Stimulated activated effector memory CD8-positive, alpha-beta T cell treated with anti-CD3 and anti-CD28 coated beads, Interleukin-12 subunit alpha, Interleukin-12 subunit beta, amount 100 ng/mL, for 72 hours (primary cell): ENCODE measurements at regions not wholly inside any gene's neighbourhood (a gene's known extent, or its start where the extent isn't known, plus 50 kb on each side); places are given as distances from the start of the nearest gene placed in this dataset.
"Not testable (repeated sequence)": the region's sequence is repeated elsewhere in the genome, so short reads cannot be mapped to it uniquely, and the experiment has no call there.

Experiments
- ATAC-seq: fragments of 150-1000 bp; cut with Tn5 transposase; 2 replicates; pipeline ENCODE4 v1.10.0; 2021
- DNase-seq, 2 donors: peaks; one replicate each; pipeline ENCODE4 v3.0.0; 2021 to 2022; ENCODE audit warnings: low spot score in 2 of 2
- H3K27ac Mint-ChIP-seq: one replicate; pipeline ENCODE4 v1.8.0; 2022; ENCODE audit warnings: mild to moderate bottlenecking, mixed read lengths
- H3K36me3 Mint-ChIP-seq: one replicate; pipeline ENCODE4 v1.8.0; 2022; ENCODE audit warnings: mild to moderate bottlenecking, mixed read lengths
- H3K4me1 Mint-ChIP-seq: one replicate; pipeline ENCODE4 v1.8.0; 2022; ENCODE audit warnings: mixed read lengths
- H3K4me3 Mint-ChIP-seq: one replicate; pipeline ENCODE4 v1.8.0; 2022; ENCODE audit warnings: mild to moderate bottlenecking, mixed read lengths
- H3K9me3 Mint-ChIP-seq: one replicate; pipeline ENCODE4 v1.8.0; 2022; ENCODE audit warnings: mixed read lengths

DNA sequence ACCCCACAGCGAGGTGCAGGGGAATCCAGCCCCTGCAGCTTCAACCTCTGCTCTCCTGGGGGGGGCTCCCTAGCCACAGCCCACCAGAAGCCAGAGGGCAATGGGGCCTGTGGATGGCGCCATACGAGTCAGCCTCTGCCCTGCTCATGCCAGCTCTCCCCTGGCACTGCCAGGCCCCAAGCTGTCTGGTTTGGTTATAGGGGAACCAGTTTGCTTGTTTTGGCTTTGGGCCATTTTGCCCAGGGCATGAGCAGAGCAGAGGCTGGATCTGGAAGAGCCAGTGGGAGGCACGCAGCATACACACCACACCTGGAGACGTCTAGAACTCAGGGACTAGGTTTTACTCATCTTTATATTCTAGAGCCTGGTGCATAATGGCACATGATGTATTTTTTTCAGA lies 66.7 kb upstream of the SLC22A16 start:
- peaks cover 29% of the 10 kb centered on the region for H3K4me1 Mint-ChIP-seq
- DNase-seq: no peak
- H3K9me3 Mint-ChIP-seq: peaks cover 4% of the 10 kb centered on the region
- no peak overlapping the region for H3K27ac Mint-ChIP-seq
- peak; percentile 14 for ATAC-seq
- peak overlapping the region; percentile 60 for H3K4me3 Mint-ChIP-seq
- no peaks in the 10 kb centered on the region for H3K36me3 Mint-ChIP-seq

DNA sequence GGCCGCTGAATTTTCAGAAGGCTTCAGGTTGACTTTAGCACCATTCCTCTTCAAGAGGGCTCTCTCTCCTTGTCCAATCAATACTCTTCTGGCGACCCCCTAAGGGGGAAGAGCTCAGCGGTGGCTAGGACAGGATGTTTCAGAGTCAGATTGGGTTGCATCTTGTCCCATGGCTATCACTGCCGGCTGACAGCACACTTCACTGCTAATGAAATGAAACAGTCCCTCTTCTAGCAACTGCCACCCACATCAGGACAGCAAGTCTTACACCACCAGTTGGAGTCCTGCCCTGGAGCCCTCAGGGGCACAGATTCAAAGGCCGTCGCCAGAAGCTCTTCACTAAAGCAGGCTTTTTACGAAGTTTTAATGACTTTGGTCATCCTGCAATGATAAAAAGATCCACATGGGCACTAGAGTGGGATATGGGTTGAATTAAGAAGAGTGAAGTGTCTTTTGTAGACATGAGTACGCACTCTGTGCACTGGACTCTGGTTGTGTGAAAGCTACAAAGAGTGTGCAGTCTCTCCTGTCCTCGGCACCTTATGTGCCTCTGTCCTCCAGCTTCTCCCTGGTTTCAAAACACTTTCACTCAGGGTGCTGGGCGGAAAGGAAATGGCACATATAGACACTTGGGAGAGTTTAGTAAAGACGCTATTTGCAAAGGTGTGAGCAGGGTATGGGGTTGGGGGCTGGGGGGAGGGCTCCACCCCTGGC lies 66.1 kb upstream of the SLC22A16 start:
- Mint-ChIP-seq H3K4me1 (peaks cover 34% of the 10 kb centered on the region), H3K4me3 (no peak overlapping the region), H3K9me3 (peaks cover 4% of the 10 kb centered on the region), H3K27ac (no peak overlapping the region), H3K36me3 (no peaks in the 10 kb centered on the region)
- ATAC-seq (no peak), DNase-seq (no peak)

DNA sequence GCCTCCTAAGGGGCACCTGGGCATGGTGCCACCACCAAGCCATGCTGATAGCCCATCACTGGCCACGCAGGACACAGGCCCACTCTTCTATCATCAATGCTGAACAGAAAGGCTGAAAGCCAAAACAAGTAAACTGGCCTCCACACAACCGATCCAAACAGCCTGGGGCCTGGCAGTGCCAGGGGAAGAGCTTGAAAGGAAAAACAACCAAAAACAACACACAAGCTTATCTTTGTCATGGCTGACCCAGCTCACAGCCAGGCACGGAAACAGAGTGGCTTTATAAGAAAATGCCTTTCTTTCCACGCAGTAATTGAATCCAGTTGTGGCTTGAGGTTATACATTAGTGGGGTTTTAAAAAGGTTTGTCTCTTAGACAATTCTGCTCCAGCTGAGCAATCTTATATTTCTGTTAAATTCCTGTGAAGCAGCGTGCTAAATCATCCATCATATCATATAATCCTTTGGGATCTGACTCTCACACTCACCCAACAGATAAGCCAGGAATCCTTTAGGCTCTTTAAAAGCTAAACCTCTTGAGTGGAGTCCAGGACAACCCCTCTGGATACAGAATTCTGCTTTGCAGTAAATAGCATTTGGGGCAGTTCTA lies 65.4 kb upstream of the SLC22A16 start:
- DNase-seq: no peak
- Mint-ChIP-seq H3K9me3 (peaks cover 4% of the 10 kb centered on the region), H3K4me3 (no peak overlapping the region), H3K36me3 (no peaks in the 10 kb centered on the region), H3K27ac (no peak overlapping the region), H3K4me1 (peaks cover 39% of the 10 kb centered on the region)
- ATAC-seq: no peak

DNA sequence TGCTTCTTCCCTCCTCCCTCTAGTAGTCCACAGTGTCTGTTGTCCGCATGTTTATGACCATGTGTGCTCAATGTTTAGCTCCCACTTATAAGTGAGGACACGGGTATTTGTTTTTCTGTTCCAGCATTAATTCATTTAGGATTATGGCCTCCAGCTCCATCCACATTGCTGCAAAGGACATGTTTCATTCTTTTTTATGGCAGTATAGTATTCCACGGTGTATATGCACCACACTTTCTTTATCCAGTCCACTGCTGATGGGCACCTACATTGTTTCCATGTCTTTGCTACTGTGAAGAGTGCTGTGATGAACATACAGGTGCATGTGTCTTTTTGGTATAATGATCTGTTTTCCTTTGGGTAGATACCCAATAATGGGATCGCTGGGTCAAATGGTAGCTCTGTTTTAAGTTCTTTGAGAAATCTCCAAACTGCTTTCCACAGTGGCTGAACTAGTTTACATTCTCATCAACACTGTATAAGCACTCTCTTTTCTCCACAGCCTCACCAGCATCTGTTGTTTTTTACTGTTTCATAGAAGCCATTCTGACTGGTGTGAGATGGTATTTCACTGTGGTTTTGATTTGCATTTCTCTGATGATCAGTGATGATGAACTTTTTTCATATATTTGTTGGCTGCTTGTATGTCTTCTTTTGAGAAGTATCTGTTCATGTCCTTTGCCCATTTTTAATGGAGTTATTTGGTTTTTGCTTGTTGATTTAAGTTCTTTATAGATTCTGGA lies 63.0 kb upstream of the SLC22A16 start:
- ATAC-seq, DNase-seq, H3K36me3 Mint-ChIP-seq, H3K4me3 Mint-ChIP-seq, H3K9me3 Mint-ChIP-seq, H3K27ac Mint-ChIP-seq: not testable (repeated sequence)
- H3K4me1 Mint-ChIP-seq: peaks cover 29% of the 10 kb centered on the region

DNA sequence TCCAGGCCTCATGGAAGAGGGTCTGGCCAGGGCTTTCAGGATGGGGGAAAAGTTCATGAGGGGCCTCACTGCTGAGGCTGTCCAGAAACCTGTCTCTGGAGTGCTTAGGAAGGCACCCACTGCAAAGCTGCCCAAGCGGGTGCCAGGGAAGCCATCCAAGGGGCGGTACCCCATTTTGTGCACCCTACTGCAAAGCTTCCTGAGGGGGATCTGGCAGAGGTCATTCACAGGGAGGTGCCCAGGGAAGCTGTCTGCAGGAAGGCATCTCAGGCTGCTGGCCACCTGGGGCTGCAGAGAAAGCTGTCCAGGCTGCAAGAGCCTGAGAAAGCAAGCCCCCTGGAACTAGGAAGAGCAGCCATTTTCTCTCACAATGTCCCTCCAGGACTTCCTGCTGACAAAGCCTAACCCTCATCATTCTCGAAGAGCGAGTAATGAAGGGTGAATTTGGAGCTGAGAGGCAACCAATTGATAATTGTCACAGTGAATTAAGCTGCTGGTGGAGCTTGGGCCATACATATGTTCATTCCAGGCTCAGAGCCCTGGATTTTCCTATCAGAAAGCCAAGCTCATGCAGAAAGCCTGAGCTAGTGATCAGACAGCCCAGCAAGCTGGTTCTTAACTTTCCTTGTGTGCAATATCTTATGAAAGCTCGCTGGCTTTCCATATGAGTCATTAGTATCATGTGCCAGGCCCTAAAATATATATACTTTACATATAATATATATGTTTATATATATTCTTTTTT lies 62.2 kb upstream of the SLC22A16 start:
- H3K9me3 Mint-ChIP-seq: no peaks in the 10 kb centered on the region
- H3K4me1 Mint-ChIP-seq: peaks cover 20% of the 10 kb centered on the region
- no peak for ATAC-seq
- H3K4me3 Mint-ChIP-seq: no peak overlapping the region
- no peak overlapping the region for H3K27ac Mint-ChIP-seq
- no peaks in the 10 kb centered on the region for H3K36me3 Mint-ChIP-seq
- DNase-seq: no peak

DNA sequence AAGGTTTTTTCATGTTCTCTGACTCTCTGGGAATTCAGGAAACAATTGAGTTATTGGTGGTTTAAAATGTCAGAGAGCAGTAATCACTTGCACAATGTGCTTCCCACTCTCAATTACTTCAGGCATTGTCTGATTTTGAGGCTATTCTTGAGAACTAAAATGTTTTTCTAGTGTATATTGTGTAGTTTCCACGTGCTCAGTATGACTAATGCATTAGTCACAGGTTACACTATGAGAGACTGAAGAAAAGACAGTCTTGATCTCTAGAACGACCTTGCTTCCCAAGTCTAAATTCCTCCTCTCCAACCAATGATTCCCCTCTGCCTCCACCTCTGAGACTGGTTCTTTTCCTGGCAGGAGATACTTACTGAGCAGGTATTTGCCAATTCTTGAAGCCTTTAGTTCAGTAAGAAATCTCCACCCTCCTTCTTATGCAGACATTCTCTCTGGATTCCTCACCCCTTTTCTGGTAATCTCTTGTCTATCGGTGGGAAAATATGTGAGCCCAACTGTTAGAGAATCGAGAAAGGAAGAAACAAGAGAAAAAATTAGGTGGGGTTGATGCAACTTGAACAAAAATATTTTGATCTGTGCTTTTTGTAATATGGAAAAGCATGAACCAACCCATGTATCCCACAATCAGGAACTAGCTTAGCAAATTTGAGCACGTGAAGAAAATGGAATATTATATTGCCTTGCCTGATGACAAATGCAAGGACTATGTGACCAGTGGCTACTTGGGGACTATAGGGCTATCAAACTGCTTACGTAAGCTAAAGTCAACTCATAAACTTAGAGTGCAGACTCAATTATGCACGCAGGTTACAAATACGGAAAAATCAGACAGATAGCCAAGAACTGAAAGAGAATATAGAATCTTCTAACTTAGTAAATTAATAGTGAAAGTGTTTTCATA lies 61.1 kb upstream of the SLC22A16 start:
- Mint-ChIP-seq H3K36me3 (no peaks in the 10 kb centered on the region), H3K4me3 (no peak overlapping the region), H3K9me3 (no peaks in the 10 kb centered on the region), H3K27ac (no peak overlapping the region), H3K4me1 (peaks cover 16% of the 10 kb centered on the region)
- no peak for DNase-seq
- ATAC-seq: peak; percentile 91

DNA sequence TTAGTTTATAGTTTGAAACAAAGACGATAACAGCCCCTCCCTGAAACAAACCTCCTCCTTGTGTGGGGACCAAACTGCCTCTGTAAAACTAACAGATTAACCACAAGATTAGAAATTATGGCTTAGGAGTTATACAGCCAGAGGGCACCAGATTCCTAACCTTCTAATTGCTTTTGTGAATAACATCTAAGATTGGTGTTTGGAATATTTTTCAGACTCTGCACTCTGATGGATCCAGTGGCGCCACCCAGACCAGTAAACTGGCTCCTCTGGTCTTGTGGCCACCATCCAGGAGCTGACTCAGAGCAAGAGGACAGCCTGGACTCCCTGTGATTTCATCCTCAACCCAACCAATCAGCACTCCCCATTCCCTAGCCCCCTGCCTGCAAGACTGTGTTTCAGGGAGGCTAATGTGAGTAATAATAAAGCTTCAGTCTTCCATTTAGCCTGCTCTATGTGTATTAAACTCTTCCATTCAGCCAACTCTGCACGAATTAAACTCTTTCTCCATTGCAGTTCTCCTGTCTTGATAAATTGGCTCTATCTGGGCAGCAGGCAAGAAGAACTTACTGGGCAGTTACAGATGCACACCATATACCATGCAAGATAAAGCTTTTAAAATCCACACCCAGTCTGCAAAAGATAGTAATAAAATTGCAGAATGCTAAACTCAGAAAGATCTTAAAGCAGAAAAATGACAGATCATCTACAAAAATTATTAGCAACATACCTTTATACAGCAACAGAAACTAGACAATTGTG lies 58.5 kb upstream of the SLC22A16 start:
- DNase-seq (no peak), ATAC-seq (no peak)
- Mint-ChIP-seq H3K4me3 (no peak overlapping the region), H3K9me3 (no peaks in the 10 kb centered on the region), H3K27ac (no peak overlapping the region), H3K4me1 (peaks cover 16% of the 10 kb centered on the region), H3K36me3 (no peaks in the 10 kb centered on the region)

DNA sequence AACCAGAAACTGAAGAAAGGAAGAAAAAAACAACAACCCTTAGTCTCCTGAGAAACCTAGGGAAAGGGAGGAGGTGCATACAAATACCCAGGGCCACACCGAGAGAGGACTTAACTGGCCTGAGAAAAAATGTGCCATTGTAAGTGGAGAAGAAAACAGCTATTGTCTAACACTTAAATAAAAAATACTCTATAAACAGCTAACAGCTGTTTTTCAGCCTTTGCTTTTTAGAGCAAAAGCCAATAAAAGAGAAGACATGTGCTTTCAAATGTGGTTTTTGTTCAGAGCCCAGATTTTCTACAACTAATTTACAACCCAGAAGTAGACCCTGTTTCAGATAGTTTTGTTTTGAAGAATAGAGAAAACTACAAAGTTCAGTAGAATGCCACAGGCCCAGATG lies 56.0 kb upstream of the SLC22A16 start:
- no peaks in the 10 kb centered on the region for H3K36me3 Mint-ChIP-seq
- no peaks in the 10 kb centered on the region for H3K9me3 Mint-ChIP-seq
- DNase-seq: no peak
- no peak overlapping the region for H3K4me3 Mint-ChIP-seq
- peaks cover 12% of the 10 kb centered on the region for H3K4me1 Mint-ChIP-seq
- ATAC-seq: no peak
- no peak overlapping the region for H3K27ac Mint-ChIP-seq

DNA sequence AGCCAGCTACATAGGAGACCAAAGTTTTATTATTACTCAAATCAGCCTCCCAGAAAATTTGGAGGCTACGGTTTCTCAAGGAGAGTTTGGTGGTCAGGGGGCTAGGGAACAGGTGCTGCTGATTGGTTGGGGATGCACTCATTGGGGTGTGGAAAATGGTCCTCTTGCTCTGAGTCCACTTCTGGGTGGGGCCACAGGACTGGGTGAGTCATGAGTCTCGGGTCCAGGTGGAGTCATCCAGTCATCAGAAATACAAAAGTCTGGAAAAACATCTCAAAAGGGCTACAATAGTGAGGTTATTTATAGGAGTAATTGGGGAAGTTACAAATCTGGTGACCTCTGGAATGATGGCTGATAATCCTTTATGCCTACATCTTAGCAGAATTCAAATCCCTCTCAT lies 54.3 kb upstream of the SLC22A16 start:
- ATAC-seq (no peak), DNase-seq (no peak)
- Mint-ChIP-seq H3K27ac (no peak overlapping the region), H3K9me3 (no peaks in the 10 kb centered on the region), H3K4me3 (no peak overlapping the region), H3K4me1 (peaks cover 7% of the 10 kb centered on the region), H3K36me3 (no peaks in the 10 kb centered on the region)

GRCh38 chr6:110529907-110530306 lies 53.5 kb upstream of the SLC22A16 start:
- H3K4me1 Mint-ChIP-seq: peaks cover 7% of the 10 kb centered on the region
- no peak for DNase-seq
- H3K36me3 Mint-ChIP-seq: no peaks in the 10 kb centered on the region
- no peak for ATAC-seq
- H3K4me3 Mint-ChIP-seq: no peak overlapping the region
- H3K9me3 Mint-ChIP-seq: no peaks in the 10 kb centered on the region
- H3K27ac Mint-ChIP-seq: no peak overlapping the region

DNA sequence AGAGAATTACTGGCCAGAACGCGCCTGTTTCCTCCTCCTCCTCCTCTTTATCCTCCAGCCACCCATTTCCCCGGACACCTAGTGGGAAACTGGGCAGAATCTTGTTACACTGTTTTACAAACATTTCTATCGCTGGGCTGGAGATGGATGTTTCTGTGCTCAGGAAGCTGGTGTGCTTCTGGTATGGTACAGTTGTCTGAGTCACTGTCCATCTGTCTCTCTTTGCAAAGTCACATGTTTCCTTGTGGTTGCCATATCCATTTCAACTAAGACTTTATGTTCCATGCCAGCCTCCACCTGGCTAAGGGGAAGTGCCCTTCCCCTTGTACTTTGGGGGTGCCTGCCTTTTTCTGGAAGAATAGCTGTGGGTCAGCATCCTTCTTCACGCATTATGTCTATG lies 52.9 kb upstream of the SLC22A16 start:
- Mint-ChIP-seq H3K27ac (peak overlapping the region; percentile 51), H3K4me1 (peaks cover 7% of the 10 kb centered on the region), H3K36me3 (no peaks in the 10 kb centered on the region), H3K4me3 (no peak overlapping the region), H3K9me3 (no peaks in the 10 kb centered on the region)
- no peak for DNase-seq
- ATAC-seq: peak; percentile 44

DNA sequence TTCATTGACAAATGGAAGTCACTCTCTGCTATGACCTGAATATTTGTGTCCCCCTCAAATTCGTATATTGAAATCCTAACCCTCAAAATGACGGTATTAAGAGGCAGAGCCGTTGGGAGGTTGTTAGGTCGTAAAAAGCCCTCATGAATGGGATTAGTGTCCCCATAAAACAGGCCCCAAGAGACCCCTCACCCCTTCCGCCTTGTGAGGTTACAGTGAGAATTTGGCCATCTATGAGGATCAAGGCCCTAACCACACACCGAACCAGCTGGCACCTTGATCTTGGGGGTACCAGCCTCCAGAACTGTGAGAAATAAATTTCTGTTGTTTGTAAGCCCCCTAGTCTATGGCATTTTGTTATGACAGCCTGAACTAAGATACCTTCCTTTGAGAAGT lies 52.5 kb upstream of the SLC22A16 start:
- Mint-ChIP-seq H3K9me3 (no peaks in the 10 kb centered on the region), H3K27ac (peak overlapping the region; percentile 51), H3K4me3 (no peak overlapping the region), H3K36me3 (no peaks in the 10 kb centered on the region), H3K4me1 (peaks cover 7% of the 10 kb centered on the region)
- ATAC-seq (no peak), DNase-seq (no peak)

GRCh38 chr6:110528101-110528929 lies 51.9 kb upstream of the SLC22A16 start:
- peak; percentile 70 for ATAC-seq

More at GRCh38 chr6:110528101-110528929, 51.9 kb upstream of the SLC22A16 start:
- peak in 1 of 2 donors; percentile 64 for DNase-seq
- no peak overlapping the region for H3K4me3 Mint-ChIP-seq
- no peaks in the 10 kb centered on the region for H3K36me3 Mint-ChIP-seq
- H3K27ac Mint-ChIP-seq: no peak overlapping the region
- H3K4me1 Mint-ChIP-seq: peaks cover 7% of the 10 kb centered on the region
- no peaks in the 10 kb centered on the region for H3K9me3 Mint-ChIP-seq
